ENCODE measurements at regions not wholly inside any gene's neighbourhood (a gene's known extent, or its start where the extent isn't known, plus 50 kb on each side); places are given as distances from the start of the nearest gene placed in this dataset.

DNA sequence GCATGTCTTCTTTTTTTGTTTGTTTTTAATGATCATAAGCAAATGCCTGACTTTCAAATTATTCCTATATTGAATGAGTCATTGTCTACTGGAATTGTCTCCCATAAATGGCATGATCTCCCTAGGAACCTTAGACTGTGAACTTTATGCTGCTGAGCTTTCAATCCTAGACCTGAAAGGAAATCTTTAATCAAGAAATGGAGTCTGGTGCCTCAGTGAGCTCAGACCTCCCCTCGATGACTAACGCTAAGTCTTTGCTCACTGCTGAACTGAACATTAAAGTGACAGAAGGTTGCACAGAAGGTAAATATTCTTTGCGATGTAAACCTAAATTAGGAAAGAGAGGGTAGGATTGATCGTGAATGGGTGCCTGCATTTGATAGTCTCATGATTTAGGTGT, 745.2 kb upstream of the WWC1 start:
- TF ChIP-seq, protein P1, sequence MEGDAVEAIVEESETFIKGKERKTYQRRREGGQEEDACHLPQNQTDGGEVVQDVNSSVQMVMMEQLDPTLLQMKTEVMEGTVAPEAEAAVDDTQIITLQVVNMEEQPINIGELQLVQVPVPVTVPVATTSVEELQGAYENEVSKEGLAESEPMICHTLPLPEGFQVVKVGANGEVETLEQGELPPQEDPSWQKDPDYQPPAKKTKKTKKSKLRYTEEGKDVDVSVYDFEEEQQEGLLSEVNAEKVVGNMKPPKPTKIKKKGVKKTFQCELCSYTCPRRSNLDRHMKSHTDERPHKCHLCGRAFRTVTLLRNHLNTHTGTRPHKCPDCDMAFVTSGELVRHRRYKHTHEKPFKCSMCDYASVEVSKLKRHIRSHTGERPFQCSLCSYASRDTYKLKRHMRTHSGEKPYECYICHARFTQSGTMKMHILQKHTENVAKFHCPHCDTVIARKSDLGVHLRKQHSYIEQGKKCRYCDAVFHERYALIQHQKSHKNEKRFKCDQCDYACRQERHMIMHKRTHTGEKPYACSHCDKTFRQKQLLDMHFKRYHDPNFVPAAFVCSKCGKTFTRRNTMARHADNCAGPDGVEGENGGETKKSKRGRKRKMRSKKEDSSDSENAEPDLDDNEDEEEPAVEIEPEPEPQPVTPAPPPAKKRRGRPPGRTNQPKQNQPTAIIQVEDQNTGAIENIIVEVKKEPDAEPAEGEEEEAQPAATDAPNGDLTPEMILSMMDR (IDR thresholded peaks at IDR 0.05): no peak

DNA sequence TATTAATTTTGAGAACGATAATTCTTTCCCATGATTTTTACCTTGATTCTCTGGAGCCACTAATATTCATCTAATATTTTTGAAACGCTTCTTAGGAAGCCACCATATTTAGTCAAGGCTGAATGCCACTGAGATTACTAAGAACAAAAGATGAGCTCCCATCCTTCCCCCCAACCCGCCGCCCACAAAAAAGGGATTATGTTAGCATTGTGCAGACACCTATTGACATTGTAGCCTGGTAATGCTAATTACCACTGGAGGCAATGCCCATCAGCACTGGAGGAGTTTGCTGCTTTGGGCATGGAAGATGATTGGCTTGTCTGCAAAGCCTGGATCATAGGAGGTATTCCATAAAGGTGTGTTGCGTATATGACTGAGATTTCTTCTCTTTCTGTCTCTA, 739.1 kb upstream of the WWC1 start:
- TF ChIP-seq, protein P1 (IDR thresholded peaks at IDR 0.05): no peak

DNA sequence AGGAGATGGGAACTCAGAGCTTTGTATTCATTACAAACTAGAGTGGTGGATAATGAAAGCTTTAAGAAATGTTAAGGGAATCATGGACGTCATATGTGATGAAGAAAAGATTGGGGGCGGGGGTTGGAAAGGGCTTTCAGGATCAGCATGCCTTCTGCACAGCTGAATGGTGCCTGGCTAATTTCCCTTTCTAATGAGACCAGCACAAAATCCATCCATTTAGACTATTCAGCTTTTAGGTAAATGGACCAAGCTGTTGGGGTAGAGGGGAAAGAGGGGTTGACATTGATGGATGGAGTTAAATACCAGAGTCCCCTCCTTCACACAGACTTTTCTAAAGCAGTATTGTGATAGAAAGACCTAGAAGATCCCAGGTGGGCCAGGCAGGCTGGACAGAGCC, 737.9 kb upstream of the WWC1 start:
- TF ChIP-seq, protein P1 (IDR thresholded peaks at IDR 0.05): no peak

DNA sequence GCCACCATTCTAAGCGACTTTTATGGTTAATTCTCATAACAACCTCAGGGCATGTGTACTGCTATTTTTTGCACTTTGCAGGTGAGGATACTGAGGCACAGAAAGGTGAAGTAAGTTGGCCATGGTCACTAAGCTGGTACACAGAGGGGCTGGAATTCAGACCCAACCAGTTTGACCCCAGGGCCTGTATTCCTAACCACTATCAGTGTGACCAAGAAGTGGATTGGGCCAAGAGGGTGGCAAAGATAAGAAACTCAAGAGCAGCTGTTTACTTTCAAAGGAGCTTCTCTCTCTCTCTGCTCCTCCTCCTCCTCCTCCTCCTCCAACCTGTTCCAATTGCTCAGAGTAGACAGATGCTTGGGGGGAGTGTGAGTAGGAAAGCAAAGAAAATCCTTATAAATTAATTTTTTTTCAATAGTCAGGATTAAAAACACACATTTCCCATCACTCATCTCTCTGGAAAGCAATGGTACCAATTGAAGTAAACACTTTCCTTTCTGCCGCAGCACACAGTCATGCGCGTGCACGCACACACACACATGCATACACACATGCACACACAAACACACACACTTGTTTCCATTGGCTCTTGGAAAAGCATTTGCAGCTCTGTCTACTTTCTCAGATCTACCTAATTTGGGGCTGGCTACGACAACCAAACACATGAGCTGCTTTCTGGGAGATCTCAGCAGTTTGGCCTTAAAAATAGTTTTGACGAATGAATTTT, 736.7 kb upstream of the WWC1 start:
- TF ChIP-seq, protein P1 (IDR thresholded peaks at IDR 0.05): no peak

GRCh38 chr5:167555565-167556166, 735.8 kb upstream of the WWC1 start:
- TF ChIP-seq, protein P1 (IDR thresholded peaks at IDR 0.05): peak; percentile 34; the same call in 1 of the 2 replicates

DNA sequence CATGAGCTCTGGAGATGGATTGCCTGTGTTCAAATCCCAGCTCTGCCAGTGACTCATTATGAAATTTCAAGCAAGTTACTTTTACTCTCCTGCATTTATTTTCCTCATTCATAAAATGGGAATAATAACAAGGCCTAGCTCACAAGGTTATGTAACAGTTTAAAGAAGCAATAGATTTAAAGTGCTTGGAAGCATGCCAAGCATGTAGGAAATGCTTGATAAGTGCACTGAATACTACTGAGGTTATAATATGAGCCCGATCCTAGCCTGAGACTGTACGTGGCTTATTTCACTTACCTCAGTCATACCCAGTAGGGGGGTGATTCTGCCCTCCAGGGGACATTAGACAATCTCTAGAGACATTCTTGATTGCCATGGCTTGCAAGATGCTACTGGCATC, 734.1 kb upstream of the WWC1 start:
- TF ChIP-seq, protein P1 (IDR thresholded peaks at IDR 0.05): no peak

- TF ChIP-seq, protein P1 (IDR thresholded peaks at IDR 0.05): peak; percentile 17; the same call in 1 of the 2 replicates
These were observed 729.6 kb upstream of the WWC1 start for GRCh38 chr5:167561796-167562195.

Data from LNCAP (cell line).